RCC 7860 (cell line): ENCODE measurements at regions not wholly inside any gene's neighbourhood (a gene's known extent, or its start where the extent isn't known, plus 50 kb on each side); places are given as distances from the start of the nearest gene placed in this dataset.
"Not testable (repeated sequence)": the region's sequence is repeated elsewhere in the genome, so short reads cannot be mapped to it uniquely, and the experiment has no call there.

ENCODE experiments used
- DNase-seq: peaks from one replicate; pipeline ENCODE4 v3.0.0-alpha.2; 2015; ENCODE audit warnings: low spot score
- FAIRE-seq: peaks from 2 replicates; lab custom pipeline; 2012; peaks lifted over from hg19 to GRCh38; lab: Jason Lieb, UNC

- DNase-seq (no peak), FAIRE-seq (no peak)
Measured at GRCh38 chr1:4164965-4165364, 264.9 kb upstream of the C1orf174 start.

- DNase-seq (no peak), FAIRE-seq (no peak)
Measured at GRCh38 chr1:4165686-4166300, 265.7 kb upstream of the C1orf174 start.

- no peak for DNase-seq
- FAIRE-seq = no peak
Measured at GRCh38 chr1:4166713-4167112, 266.6 kb upstream of the C1orf174 start.

- DNase-seq (no peak), FAIRE-seq (no peak)
Measured at GRCh38 chr1:4169991-4170390, 269.9 kb upstream of the C1orf174 start.

- FAIRE-seq = no peak
- no peak for DNase-seq
Measured at GRCh38 chr1:4170548-4171340, 270.7 kb upstream of the C1orf174 start.

- DNase-seq (no peak), FAIRE-seq (no peak)
Measured at GRCh38 chr1:4171480-4172450, 271.7 kb upstream of the C1orf174 start.

- FAIRE-seq = no peak
- DNase-seq = no peak
Measured at GRCh38 chr1:4172644-4173599, 272.9 kb upstream of the C1orf174 start.

GRCh38 chr1:4173731-4174130, 273.7 kb upstream of the C1orf174 start:
- no peak for FAIRE-seq
- no peak for DNase-seq

- no peak for DNase-seq
- no peak for FAIRE-seq
Measured at GRCh38 chr1:4174291-4175200, 274.5 kb upstream of the C1orf174 start.

GRCh38 chr1:4175566-4176405, 275.7 kb upstream of the C1orf174 start:
- FAIRE-seq (no peak), DNase-seq (no peak)

- FAIRE-seq (no peak), DNase-seq (no peak)
Measured at GRCh38 chr1:4176841-4177240, 276.8 kb upstream of the C1orf174 start.

GRCh38 chr1:4177425-4178150, 277.5 kb upstream of the C1orf174 start:
- DNase-seq = no peak
- FAIRE-seq = no peak

- DNase-seq (no peak), FAIRE-seq (no peak)
Measured at GRCh38 chr1:4178501-4179113, 278.5 kb upstream of the C1orf174 start.

- DNase-seq (no peak), FAIRE-seq (no peak)
Measured at GRCh38 chr1:4179914-4180735, 280.1 kb upstream of the C1orf174 start.

GRCh38 chr1:4186486-4186885, 286.4 kb upstream of the C1orf174 start:
- not testable (repeated sequence) for FAIRE-seq, DNase-seq

GRCh38 chr1:4203501-4203900, 303.4 kb upstream of the C1orf174 start:
- no peak for FAIRE-seq

More at GRCh38 chr1:4203501-4203900, 303.4 kb upstream of the C1orf174 start:
- DNase-seq = no peak
